Muscle layer of duodenum (tissue), 2 donors: ENCODE measurements at regions not wholly inside any gene's neighbourhood (a gene's known extent, or its start where the extent isn't known, plus 50 kb on each side); places are given as distances from the start of the nearest gene placed in this dataset.
"Not testable (repeated sequence)": the region's sequence is repeated elsewhere in the genome, so short reads cannot be mapped to it uniquely, and the experiment has no call there.

ENCODE experiments used
- H3K27ac ChIP-seq: one replicate; pipeline ENCODE4 v1.7.0; 2013; ENCODE audit warnings: mild to moderate bottlenecking, low read length
- H3K27me3 ChIP-seq: one replicate; pipeline ENCODE4 v1.7.0; 2013; ENCODE audit warnings: low read depth, mild to moderate bottlenecking, control low read depth, low read length
- H3K36me3 ChIP-seq, 2 donors: one replicate each; pipeline ENCODE4 v1.7.0; 2013; ENCODE audit warnings: low read length in 2 of 2, control low read depth in 1 of 2, mild to moderate bottlenecking in 1 of 2; ENCODE audit not compliant: insufficient read depth in 2 of 2, control insufficient read depth in 1 of 2
- H3K4me1 ChIP-seq, 2 donors: one replicate each; pipeline ENCODE4 v1.7.0; 2013; ENCODE audit warnings: low read length in 2 of 2, mild to moderate bottlenecking in 2 of 2, control low read depth in 1 of 2, moderate library complexity in 1 of 2; ENCODE audit not compliant: insufficient read depth in 2 of 2, control insufficient read depth in 1 of 2
- H3K4me3 ChIP-seq, 2 donors: one replicate each; pipeline ENCODE4 v1.7.0; 2013; ENCODE audit warnings: low read length in 2 of 2, low read depth in 1 of 2, mild to moderate bottlenecking in 1 of 2
- H3K9me3 ChIP-seq, 2 donors: one replicate each; pipeline ENCODE4 v1.7.0; 2013; ENCODE audit warnings: low read length in 2 of 2, control low read depth in 1 of 2, mild to moderate bottlenecking in 1 of 2; ENCODE audit not compliant: control insufficient read depth in 1 of 2
- donor health status: healthy.

- Histone ChIP-seq H3K4me1 (no peaks in the 10 kb centered on the region), H3K27ac (no peak overlapping the region), H3K4me3 (no peak overlapping the region), H3K9me3 (no peaks in the 10 kb centered on the region), H3K27me3 (no peaks in the 10 kb centered on the region), H3K36me3 (no peaks in the 10 kb centered on the region)
These were observed 106.3 kb downstream of the OTOL1 start for GRCh38 chr3:161602918-161603317.

DNA sequence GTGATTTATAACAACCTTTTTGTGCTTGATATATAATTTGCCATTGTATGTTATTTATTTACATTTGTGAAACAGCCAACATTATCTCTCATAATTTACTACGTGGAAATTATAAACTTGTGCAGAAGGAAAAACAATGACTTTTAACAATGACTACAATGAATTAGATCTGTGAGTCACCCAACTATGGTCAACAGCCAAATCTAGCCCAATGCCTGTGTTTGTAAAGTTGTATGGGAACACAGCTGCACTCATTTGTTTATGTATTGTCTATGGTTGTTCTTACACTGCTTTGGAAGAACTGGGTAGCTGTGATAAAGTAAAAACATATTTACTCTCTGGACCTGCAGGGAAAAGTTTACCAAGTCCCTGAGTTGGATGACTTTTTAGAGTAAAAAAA, 110.4 kb downstream of the OTOL1 start:
- Histone ChIP-seq H3K9me3 (peaks cover 0 to 8% of the 10 kb centered on the region in 2 donors), H3K4me1 (no peaks in the 10 kb centered on the region), H3K27ac (no peak overlapping the region), H3K4me3 (no peak overlapping the region), H3K36me3 (no peaks in the 10 kb centered on the region), H3K27me3 (no peaks in the 10 kb centered on the region)

DNA sequence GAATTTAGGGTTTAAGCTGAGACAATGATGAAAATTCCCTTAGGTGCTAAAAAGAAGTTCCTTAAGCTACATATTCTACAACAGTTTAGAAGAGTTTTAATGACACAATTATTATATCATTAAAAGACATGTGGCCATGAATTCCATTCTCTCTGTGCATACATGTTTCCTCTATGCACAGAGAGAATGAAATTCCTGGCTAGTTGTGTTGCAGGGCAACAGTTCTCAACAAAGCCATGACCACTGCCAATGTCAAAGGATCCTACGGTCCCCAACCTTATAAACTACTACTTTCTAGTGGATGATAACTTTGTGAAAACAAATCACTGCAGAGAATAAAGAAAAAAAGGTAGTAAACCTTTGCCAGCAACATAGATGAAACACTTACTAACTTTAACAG, 122.7 kb downstream of the OTOL1 start:
- Histone ChIP-seq H3K4me3 (no peak overlapping the region), H3K27ac (no peak overlapping the region), H3K4me1 (no peaks in the 10 kb centered on the region)

GRCh38 chr3:161630794-161631193, 134.2 kb downstream of the OTOL1 start:
- H3K4me3 ChIP-seq: no peak overlapping the region

More for the DNA sequence above, 122.7 kb downstream of the OTOL1 start:
- no peaks in the 10 kb centered on the region for H3K36me3 ChIP-seq
- H3K9me3 ChIP-seq: no peaks in the 10 kb centered on the region
- H3K27me3 ChIP-seq: no peaks in the 10 kb centered on the region

GRCh38 chr3:161631536-161631935, 134.9 kb downstream of the OTOL1 start:
- H3K4me3 ChIP-seq: no peak overlapping the region

More at GRCh38 chr3:161630794-161631193, 134.2 kb downstream of the OTOL1 start:
- Histone ChIP-seq H3K9me3 (peaks cover 0 to 7% of the 10 kb centered on the region in 2 donors), H3K27me3 (no peaks in the 10 kb centered on the region), H3K27ac (no peak overlapping the region), H3K4me1 (no peaks in the 10 kb centered on the region), H3K36me3 (no peaks in the 10 kb centered on the region)

DNA sequence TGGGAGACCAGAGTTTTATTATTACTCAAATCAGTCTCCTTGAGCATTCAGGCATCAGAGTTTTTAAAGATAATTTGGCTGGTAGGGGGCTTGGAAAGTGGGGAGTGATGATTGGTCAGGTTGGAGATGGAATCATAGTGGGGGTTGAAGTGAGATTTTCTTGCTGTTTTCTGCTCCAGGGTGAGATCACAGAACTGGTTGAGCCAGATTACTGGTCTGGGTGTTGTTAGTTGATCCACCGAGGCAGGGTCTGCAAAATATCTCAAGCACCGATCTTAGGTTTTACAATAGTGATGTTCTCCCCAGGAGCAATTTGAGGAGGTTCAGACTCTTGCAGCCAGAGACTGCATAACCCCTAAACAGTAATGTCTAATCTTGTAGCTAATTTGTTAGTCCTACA, 141.0 kb downstream of the OTOL1 start:
- Histone ChIP-seq H3K27me3 (no peaks in the 10 kb centered on the region), H3K4me1 (no peaks in the 10 kb centered on the region), H3K36me3 (no peaks in the 10 kb centered on the region), H3K27ac (no peak overlapping the region), H3K9me3 (no peaks in the 10 kb centered on the region), H3K4me3 (no peak overlapping the region)

More at GRCh38 chr3:161631536-161631935, 134.9 kb downstream of the OTOL1 start:
- H3K36me3 ChIP-seq: no peaks in the 10 kb centered on the region
- H3K27me3 ChIP-seq: no peaks in the 10 kb centered on the region
- no peaks in the 10 kb centered on the region for H3K4me1 ChIP-seq
- H3K27ac ChIP-seq: no peak overlapping the region
- peaks cover 0 to 7% of the 10 kb centered on the region in 2 donors for H3K9me3 ChIP-seq

GRCh38 chr3:161639095-161639494, 142.5 kb downstream of the OTOL1 start:
- not testable (repeated sequence) for H3K4me1 ChIP-seq, H3K9me3 ChIP-seq, H3K4me3 ChIP-seq, H3K36me3 ChIP-seq, H3K27me3 ChIP-seq, H3K27ac ChIP-seq

DNA sequence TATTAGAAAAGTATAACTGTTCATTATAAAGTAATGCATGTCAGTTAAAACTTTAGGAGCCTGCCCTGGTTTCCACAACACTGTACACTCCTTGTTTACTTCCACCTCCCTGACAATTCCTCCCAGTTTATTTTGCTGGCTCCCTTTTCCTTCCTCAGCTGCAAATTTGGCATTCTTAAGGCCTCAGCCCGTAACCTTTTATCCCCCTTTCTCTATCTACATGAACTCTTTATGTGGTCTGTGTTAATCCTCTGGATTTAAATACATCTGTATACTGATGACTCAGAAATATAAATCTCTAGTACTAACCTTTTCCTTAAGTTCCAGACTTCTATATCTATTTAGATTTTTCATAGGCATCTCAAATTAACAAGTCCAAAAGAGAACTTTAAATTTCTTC, 143.6 kb downstream of the OTOL1 start:
- Histone ChIP-seq H3K4me3 (no peak overlapping the region), H3K27ac (no peak overlapping the region), H3K36me3 (no peaks in the 10 kb centered on the region), H3K4me1 (no peaks in the 10 kb centered on the region), H3K9me3 (no peaks in the 10 kb centered on the region), H3K27me3 (no peaks in the 10 kb centered on the region)

DNA sequence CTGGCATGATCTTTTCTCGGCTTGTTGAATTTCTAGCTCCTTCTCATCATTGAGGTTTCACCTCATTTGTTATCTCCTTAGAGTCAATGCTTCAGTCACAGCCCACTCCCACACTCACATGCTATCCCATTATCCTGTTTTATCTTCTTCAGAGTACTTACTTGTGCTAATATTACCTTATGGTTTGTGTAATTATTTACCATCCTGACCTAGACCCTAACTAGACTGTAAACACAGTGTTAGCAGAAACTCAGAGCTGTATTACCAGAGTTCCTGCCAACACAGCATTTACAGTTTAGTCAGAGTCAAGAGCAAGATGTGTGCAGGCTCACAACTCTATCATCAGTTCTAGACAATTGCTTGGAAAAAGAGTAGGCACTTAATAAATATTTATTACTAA, 144.7 kb downstream of the OTOL1 start:
- Histone ChIP-seq H3K4me1 (no peaks in the 10 kb centered on the region), H3K27me3 (no peaks in the 10 kb centered on the region), H3K4me3 (no peak overlapping the region), H3K9me3 (no peaks in the 10 kb centered on the region), H3K27ac (no peak overlapping the region), H3K36me3 (no peaks in the 10 kb centered on the region)

GRCh38 chr3:161644891-161645635, 148.5 kb downstream of the OTOL1 start:
- H3K4me3 ChIP-seq: no peak overlapping the region
- H3K36me3 ChIP-seq: no peaks in the 10 kb centered on the region
- no peaks in the 10 kb centered on the region for H3K4me1 ChIP-seq
- H3K9me3 ChIP-seq: no peaks in the 10 kb centered on the region
- no peaks in the 10 kb centered on the region for H3K27me3 ChIP-seq
- no peak overlapping the region for H3K27ac ChIP-seq

DNA sequence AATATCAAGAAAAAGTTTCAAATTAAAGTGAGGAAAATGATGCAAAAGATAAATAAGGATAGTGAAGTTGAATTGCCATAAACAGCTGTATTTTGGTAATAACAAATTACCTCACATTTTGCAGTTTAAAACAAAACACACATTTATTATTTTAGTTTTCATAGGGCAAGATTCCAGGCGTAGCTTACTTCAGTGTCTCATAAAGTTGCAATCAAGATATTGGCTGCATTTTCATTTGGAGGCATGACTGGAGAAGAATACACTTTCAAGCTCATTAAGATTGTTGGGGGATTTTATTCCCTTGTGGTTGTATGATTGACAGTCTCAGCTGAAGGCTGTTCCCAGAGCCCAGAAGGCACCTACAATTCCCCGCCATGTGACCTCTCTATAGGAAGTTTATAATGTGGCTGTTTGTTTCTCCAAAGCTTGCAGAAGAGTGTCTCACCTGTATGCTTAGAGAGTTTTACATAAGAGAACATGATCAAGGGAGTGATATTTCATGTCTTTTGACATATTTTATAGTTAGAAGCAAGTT, 151.4 kb downstream of the OTOL1 start:
- H3K4me3 ChIP-seq: no peak overlapping the region
- H3K27me3 ChIP-seq: no peaks in the 10 kb centered on the region
- no peaks in the 10 kb centered on the region for H3K36me3 ChIP-seq
- no peaks in the 10 kb centered on the region for H3K4me1 ChIP-seq
- H3K9me3 ChIP-seq: no peaks in the 10 kb centered on the region
- H3K27ac ChIP-seq: no peak overlapping the region
